PFSK-1 (cell line): ENCODE measurements at regions not wholly inside any gene's neighbourhood (a gene's known extent, or its start where the extent isn't known, plus 50 kb on each side); places are given as distances from the start of the nearest gene placed in this dataset.

ENCODE experiments used
- FOXP2 ChIP-seq: optimal IDR thresholded peaks from 2 replicates; pipeline ENCODE3; 2011; ENCODE audit warnings: borderline replicate concordance, control low read depth, inconsistent platforms; ENCODE audit not compliant: insufficient read depth; ENCODE audit errors: extremely low read length, extremely low read depth
- POLR2AphosphoS5 ChIP-seq: IDR thresholded peaks from 2 replicates; pipeline ENCODE4 v1.6.1; 2012; ENCODE audit warnings: low read depth, mild to moderate bottlenecking, control low read depth, low read length, moderate library complexity
- SIN3A ChIP-seq: IDR thresholded peaks from 2 replicates; pipeline ENCODE4 v1.6.1; 2012; ENCODE audit warnings: mild to moderate bottlenecking, low read length, moderate library complexity, borderline replicate concordance; ENCODE audit not compliant: insufficient read depth
- TAF1 ChIP-seq: IDR thresholded peaks from 2 replicates; pipeline ENCODE4 v1.6.1; 2012; ENCODE audit warnings: low read length, control low read depth, borderline replicate concordance; ENCODE audit not compliant: insufficient read depth
- TF ChIP-seq, protein P1 (sequence below), 2 experiments: IDR thresholded peaks; 2 replicates each; pipeline versions ENCODE4 v1.6.1 to v1.8.0; 2011 to 2012; ENCODE audit warnings: low read depth in 2 of 2, low read length in 2 of 2, control low read depth in 1 of 2, inconsistent platforms in 1 of 2, mild to moderate bottlenecking in 1 of 2, moderate library complexity in 1 of 2; ENCODE audit not compliant: insufficient read depth in 1 of 2

DNA sequence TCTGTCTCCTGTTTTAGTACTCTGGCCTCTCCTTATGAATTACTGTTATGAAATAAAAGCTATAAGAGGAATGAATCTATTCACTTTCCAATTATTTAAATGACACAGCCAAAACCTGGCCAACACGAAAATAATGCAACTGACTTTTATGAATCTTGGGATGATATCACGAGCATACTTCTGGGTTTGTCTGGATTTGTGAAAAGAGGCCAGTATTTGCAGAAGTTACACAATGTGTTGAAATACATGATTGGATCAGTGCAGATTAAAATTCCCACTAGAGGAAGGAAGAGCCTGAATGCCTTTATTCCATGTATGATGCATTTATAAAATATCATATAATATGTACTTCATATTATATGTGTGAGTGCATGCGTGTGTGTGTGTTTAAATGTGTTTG lies 418.2 kb downstream of the GRB14 start:
- TF ChIP-seq, protein P1, sequence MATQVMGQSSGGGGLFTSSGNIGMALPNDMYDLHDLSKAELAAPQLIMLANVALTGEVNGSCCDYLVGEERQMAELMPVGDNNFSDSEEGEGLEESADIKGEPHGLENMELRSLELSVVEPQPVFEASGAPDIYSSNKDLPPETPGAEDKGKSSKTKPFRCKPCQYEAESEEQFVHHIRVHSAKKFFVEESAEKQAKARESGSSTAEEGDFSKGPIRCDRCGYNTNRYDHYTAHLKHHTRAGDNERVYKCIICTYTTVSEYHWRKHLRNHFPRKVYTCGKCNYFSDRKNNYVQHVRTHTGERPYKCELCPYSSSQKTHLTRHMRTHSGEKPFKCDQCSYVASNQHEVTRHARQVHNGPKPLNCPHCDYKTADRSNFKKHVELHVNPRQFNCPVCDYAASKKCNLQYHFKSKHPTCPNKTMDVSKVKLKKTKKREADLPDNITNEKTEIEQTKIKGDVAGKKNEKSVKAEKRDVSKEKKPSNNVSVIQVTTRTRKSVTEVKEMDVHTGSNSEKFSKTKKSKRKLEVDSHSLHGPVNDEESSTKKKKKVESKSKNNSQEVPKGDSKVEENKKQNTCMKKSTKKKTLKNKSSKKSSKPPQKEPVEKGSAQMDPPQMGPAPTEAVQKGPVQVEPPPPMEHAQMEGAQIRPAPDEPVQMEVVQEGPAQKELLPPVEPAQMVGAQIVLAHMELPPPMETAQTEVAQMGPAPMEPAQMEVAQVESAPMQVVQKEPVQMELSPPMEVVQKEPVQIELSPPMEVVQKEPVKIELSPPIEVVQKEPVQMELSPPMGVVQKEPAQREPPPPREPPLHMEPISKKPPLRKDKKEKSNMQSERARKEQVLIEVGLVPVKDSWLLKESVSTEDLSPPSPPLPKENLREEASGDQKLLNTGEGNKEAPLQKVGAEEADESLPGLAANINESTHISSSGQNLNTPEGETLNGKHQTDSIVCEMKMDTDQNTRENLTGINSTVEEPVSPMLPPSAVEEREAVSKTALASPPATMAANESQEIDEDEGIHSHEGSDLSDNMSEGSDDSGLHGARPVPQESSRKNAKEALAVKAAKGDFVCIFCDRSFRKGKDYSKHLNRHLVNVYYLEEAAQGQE (IDR thresholded peaks at IDR 0.05; ENCODE audit: insufficient read depth in 1 of 2, low read depth in 2 of 2, low read length in 2 of 2), result no peak
- TF ChIP-seq TAF1 (no peak), SIN3A (no peak), POLR2AphosphoS5 (no peak), FOXP2 (no peak)

DNA sequence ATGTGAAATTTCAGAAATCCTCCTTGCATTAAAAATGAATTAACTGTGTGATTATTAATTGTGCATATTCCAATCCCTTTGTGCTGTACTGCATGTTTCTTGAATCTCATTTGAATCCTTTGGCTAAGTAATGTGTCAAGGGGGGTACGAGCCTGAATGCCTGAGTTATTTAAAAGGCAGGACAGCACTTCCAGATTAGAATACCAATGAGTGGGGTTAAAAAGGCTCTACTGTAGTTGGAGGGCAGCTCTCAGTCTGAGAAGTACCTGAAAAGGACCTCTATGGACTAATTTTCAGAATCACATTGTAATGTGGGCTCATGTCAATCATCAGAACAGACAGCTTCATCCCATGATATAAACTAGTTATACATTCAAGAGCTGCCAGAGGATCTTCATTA lies 423.0 kb downstream of the GRB14 start:
- TF ChIP-seq POLR2AphosphoS5 (no peak), FOXP2 (no peak), SIN3A (no peak), TAF1 (no peak)
- TF ChIP-seq, protein P1 (IDR thresholded peaks at IDR 0.05; ENCODE audit: insufficient read depth in 1 of 2, low read depth in 2 of 2, low read length in 2 of 2), result no peak

DNA sequence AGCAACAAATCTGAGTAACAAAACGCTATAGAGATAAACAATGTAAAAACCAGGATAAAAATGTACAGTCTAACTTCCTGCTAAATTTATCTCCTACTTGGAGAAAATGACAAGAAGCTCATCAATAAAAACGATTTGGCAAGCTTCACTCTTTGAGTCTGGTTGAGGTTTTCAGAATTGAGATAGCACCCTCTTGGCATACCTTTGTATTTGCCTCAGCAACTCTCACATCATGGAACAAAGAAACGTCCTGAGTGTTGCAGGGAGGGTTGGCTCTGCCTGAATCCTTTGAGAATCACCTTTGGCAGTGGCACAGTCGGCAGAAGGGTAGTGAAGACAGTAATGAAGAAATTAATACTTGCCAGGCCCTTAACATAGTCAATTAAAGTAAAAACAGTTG lies 430.6 kb downstream of the GRB14 start:
- TF ChIP-seq, protein P1 (IDR thresholded peaks at IDR 0.05; ENCODE audit: insufficient read depth in 1 of 2, low read depth in 2 of 2, low read length in 2 of 2), result no peak
- no peak for TF ChIP-seq SIN3A
- no peak for TF ChIP-seq FOXP2
- TF ChIP-seq TAF1, result no peak

DNA sequence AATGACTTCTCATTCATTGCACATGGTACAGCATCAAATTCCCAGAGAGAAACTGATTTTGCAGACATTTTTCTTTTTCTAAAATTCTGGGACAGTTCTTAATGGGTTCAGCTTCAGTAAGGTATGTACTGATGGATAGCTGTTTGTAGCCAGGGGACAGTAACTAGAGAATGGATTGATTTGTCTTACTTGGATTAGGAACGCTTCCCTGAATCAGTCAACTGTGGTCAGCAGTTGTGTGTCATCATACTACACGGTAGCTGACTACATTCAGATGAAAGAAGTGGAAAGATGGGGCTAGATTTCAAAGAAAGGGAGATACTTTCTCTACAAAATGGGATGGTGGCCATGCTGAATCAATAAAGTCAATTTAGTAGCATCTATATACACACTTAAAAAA lies 431.4 kb downstream of the GRB14 start:
- TF ChIP-seq FOXP2, result no peak

DNA sequence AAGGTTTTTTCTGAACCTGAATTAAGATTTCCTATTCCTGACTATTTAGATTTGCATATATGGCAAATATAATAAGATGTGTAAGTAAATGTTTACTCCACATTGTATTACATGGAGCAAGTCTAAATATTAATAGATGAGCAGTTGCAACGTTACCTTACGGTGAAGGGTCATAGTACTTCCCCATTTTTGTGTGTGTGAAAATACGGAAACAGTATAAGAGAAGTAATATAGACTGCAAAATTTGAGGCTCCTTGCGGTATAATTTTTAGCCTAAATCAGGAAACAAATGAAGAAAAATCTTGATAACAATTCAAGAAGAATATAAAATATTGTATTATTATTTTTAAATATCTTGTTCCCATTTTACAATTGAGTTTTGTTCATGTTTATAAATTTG lies 434.2 kb downstream of the GRB14 start:
- TF ChIP-seq, protein P1 (IDR thresholded peaks at IDR 0.05; ENCODE audit: insufficient read depth in 1 of 2, low read depth in 2 of 2, low read length in 2 of 2), result no peak
- TF ChIP-seq POLR2AphosphoS5 (no peak), TAF1 (no peak), SIN3A (no peak), FOXP2 (no peak)
